NCI-H82 (cell line): ENCODE measurements at regions not wholly inside any gene's neighbourhood (a gene's known extent, or its start where the extent isn't known, plus 50 kb on each side); places are given as distances from the start of the nearest gene placed in this dataset.

Source experiments
- DNase-seq: peaks from one replicate; lab custom pipeline; 2025; lab: John Stamatoyannopoulos, UW

GRCh38 chr2:12495247-12495868, 221.4 kb upstream of the TRIB2 start:
- no peak for DNase-seq

DNA sequence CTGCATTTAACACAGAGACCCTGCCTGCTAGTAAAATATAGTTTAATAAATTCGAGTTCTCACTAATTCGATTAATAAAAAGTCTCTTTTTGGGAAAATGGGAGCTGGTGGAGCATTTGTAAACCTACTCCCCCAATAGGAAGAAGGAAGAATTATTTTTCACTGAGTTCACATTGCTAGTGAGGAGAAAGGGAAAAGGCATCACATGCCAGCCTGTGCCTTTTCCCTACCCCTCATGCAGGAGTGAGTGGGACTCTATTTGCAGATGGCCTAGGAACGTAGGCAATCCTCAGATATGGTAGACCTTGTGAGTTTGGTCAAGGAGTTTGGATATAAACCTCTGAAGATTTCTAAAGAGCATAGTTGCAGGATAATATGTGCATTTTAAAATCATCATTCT, 218.4 kb upstream of the TRIB2 start:
- DNase-seq: no peak

- DNase-seq: no peak
Measured at GRCh38 chr2:12498704-12499103, 218.0 kb upstream of the TRIB2 start.

- no peak for DNase-seq
Measured at GRCh38 chr2:12500899-12501298, 215.8 kb upstream of the TRIB2 start.

- no peak for DNase-seq
Measured at GRCh38 chr2:12501469-12502158, 215.1 kb upstream of the TRIB2 start.

DNA sequence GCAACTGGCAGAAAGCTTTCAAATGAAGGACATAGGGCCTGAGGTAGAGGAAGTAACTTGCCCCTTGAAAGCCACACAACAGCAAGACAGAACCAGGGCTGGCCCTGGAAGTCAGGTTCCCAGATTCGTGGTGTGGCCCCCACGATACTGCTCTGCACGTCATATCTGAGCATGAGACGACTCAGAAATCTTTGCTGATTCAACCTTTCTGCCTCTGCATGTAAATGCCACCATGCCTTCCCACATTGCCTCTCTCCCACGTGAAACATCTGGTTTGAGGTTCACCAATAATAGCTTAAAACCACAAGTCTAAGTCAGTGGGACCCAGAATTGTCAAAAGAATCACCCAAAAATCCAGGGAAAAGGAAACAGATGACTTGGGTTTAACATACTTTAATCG, 214.0 kb upstream of the TRIB2 start:
- DNase-seq: no peak

DNA sequence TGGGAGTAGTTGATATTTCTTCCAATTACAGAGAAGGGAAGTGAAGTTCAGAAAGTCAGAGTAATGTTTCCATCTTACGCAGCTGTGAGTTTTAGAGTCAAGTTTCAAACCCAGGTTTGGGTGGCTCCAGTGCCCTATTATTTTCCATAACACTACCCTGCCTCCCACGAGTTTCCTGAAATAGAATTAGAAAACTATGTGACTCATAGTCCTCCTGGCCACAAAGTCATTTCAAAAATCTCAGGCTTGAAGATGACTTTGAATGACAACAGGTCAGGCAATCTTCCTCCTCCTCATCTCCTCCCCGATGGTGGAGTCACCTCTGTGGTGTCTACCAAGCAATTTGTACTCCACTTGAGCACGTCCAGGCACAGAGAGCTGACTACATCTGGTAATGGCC, 212.3 kb upstream of the TRIB2 start:
- DNase-seq: no peak

DNA sequence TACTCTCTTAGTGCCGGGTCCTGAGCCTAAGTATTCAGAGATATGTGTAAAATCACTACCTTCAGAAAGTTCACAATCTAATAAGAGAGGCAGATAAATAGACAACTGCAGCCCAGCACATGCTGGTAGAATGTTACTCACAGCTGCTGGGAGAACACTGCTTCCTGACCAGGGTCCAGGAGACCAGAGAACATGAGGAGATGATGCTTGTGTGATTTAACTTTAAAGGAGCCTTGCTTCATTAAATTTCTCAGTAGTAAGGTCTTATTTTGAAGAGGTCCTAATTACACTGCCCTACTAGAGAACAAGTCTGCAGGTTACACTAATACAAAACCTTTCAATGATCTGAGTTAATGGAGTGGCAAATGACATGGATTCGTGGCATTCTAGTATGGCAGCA, 209.9 kb upstream of the TRIB2 start:
- no peak for DNase-seq

DNA sequence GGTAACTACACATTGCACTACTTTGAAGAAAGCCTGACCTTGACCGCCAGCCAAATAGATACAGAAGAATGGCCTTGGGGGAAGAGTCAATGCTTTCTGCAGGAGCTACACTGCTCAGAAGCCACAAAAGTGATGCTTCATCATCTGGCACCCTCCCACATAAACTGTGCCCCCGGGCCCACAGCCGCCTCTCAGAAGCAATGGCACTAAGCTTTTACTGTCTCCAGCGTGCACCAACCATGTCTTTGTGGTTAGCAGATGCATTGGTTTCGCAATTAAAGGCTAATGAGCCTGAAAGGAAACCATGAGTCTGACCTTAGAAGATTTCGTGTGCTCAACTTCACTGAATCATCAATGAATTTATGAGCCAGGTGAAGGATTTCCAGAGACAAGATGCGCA, 209.4 kb upstream of the TRIB2 start:
- DNase-seq: no peak

- DNase-seq: no peak
Measured at GRCh38 chr2:12510070-12510469, 206.7 kb upstream of the TRIB2 start.

DNA sequence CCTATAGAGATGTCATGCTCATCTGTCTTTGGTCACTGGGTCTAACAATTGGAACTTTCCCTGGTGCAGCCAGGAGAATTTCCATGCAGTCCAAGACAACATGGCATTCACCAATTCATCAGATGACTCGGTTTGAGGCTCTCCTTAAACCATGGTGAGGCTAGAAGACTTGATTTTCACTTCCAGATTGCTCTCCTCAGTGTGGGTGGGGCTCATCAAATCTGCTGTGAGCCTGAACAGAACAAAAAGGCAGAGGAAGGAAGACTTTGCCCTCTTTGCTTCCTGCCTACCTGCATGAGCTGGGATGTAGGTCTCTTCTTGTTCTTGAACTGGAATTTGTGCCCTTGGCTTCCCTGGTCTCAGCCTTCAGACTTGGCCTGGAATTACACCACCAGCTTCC, 203.4 kb upstream of the TRIB2 start:
- DNase-seq: no peak

GRCh38 chr2:12514168-12514567, 202.6 kb upstream of the TRIB2 start:
- DNase-seq: no peak

DNA sequence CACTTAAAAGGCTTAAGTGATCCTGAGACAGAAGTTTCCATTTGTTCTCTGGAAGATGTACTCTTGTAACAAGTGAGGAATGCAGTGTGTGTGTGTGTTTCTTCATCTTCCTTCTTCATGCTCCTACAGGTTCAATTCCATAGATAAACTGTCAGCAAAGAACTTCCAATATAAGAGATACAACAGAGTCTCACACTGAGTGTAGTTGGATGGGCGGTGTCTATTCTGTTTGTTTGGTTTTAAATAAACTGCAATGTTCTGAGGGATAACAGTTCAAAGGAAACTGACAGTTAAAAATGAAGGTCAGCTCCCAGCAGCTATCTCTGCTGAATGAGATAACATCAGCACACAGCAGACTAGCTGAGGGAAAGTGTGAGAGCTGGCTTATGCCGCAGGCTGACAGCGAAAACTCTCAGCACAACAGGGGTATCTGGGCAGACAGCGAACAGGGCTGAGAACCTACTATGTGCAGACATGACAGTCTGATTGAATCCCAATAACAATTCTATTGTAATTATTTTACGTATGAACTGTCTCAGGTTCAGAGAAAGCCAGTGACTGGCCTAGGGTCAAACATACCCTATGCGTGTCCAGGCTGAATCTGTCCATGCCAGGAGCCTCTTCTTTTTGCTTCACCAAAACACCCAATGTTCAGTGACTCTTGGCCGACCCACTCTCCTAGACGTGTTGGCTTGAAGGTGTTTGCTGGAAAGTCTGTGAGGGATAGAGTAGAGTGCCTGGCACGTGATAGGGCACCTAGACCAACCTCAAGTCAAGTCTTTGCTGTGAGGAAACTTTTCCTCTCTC, 201.9 kb upstream of the TRIB2 start:
- DNase-seq: no peak

GRCh38 chr2:12515871-12516270, 200.9 kb upstream of the TRIB2 start:
- no peak for DNase-seq

GRCh38 chr2:12533337-12534005, 183.3 kb upstream of the TRIB2 start:
- DNase-seq: no peak

- DNase-seq: no peak
Measured at GRCh38 chr2:12534646-12535263, 182.0 kb upstream of the TRIB2 start.

DNA sequence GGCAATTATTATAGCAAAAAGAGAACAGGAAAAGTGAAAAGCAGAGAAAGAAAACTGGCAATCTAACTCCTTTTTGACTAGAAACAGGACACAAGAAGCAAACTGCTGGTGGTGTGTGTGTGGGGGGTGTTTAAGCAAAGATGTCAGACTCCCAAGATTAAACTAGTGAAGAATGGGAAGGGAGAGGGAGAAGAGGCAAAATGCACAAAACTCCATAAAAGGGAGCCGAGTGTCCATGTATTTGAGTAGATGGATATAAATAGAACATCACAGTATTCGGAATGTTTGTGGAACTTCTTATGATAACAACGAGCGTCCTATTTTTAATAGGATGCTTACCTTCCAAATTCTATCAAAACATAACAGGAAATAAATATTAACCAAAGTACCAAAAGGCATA, 179.8 kb upstream of the TRIB2 start:
- DNase-seq: no peak

- DNase-seq: no peak
Measured at GRCh38 chr2:12538138-12538694, 178.5 kb upstream of the TRIB2 start.

DNA sequence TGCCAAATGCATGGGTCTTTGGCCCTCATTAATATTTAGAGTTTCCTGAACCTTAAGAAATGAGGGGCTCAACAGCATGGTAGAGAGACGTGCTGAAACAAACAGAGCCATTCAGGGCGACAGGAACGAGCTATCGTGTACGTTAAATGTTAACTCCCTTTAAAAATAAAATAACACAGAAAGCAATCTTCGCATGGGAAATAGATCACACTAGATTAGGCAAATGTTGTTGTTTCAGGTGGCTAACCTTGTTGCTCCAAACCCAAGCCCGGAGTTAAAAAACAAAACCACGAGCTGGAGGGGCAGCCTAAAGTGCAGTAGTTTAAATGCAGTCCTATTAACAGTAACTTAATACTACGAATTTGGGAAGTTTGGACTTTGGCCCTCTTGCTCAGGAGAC, 177.4 kb upstream of the TRIB2 start:
- DNase-seq: no peak

DNA sequence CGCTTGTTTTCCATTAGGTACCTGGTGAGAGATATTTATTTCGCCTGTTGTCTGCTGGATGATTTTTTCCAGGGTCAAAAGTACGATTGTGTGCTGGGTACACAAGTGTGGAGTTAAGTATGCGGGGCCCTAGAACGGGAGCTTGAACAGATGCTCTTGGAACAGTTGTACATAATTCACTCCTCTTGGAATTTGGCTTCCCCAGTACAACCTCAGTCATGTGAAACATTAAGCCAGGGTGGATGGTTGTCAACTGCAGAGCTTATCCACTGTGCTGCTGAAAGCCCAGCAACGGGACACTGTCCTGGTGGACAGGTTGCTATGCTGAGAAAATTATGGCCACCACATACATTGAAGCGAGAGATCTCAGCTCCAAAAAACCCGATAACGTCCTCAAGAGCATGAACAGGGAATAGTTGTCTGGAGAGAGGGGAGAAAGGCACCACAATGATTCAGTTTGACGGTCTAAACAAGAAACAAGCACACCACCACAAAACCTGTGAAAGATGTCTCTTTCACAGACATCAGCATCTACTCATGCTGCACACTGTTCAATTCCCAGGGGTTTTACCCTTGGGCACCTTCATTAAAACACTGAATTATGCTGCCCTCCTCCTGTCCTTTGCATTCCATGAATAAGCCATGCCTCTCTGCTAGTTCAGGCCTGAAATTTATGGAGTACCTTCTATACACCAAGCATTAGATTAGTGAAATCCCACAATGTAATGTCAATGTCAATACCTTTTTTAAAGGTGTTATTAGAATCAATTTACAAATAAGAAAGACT, 176.8 kb upstream of the TRIB2 start:
- DNase-seq: no peak
